GM12872 (cell line): ENCODE measurements at regions not wholly inside any gene's neighbourhood (a gene's known extent, or its start where the extent isn't known, plus 50 kb on each side); places are given as distances from the start of the nearest gene placed in this dataset.

Experiments used
- CTCF ChIP-seq: IDR thresholded peaks from 3 replicates; pipeline ENCODE4 v1.5.1; 2011; ENCODE audit warnings: low read depth, mild to moderate bottlenecking, low read length, moderate library complexity; ENCODE audit not compliant: insufficient read depth

- no peak for TF ChIP-seq CTCF
These were observed 140.5 kb downstream of the ARL4A start for GRCh38 chr7:12827920-12828319.

GRCh38 chr7:12831024-12831423 is 143.6 kb downstream of the ARL4A start:
- TF ChIP-seq CTCF = no peak

GRCh38 chr7:12833829-12834228 is 146.4 kb downstream of the ARL4A start:
- no peak for TF ChIP-seq CTCF

GRCh38 chr7:12834782-12835181 is 147.3 kb downstream of the ARL4A start:
- no peak for TF ChIP-seq CTCF

- no peak for TF ChIP-seq CTCF
These were observed 152.2 kb downstream of the ARL4A start for GRCh38 chr7:12839508-12840153.

- TF ChIP-seq CTCF = no peak
These were observed 159.6 kb downstream of the ARL4A start for GRCh38 chr7:12847001-12847400.

- TF ChIP-seq CTCF = no peak
These were observed 163.7 kb downstream of the ARL4A start for GRCh38 chr7:12851142-12851541.

GRCh38 chr7:12851841-12852240 is 164.4 kb downstream of the ARL4A start:
- TF ChIP-seq CTCF = no peak
